HG03457 (cell line): ENCODE measurements at regions not wholly inside any gene's neighbourhood (a gene's known extent, or its start where the extent isn't known, plus 50 kb on each side); places are given as distances from the start of the nearest gene placed in this dataset.

ENCODE experiments used
- ATAC-seq: cut with Tn5 transposase; IDR thresholded peaks from one replicate; pipeline ENCODE4 v1.9.1; 2021; ENCODE audit warnings: moderate number of reproducible peaks; ENCODE audit not compliant: unreplicated experiment

- ATAC-seq = no peak
Observed at GRCh38 chr12:62133440-62133839, 126.8 kb upstream of the USP15 start.

GRCh38 chr12:62135553-62136200 is 124.5 kb upstream of the USP15 start:
- no peak for ATAC-seq

DNA sequence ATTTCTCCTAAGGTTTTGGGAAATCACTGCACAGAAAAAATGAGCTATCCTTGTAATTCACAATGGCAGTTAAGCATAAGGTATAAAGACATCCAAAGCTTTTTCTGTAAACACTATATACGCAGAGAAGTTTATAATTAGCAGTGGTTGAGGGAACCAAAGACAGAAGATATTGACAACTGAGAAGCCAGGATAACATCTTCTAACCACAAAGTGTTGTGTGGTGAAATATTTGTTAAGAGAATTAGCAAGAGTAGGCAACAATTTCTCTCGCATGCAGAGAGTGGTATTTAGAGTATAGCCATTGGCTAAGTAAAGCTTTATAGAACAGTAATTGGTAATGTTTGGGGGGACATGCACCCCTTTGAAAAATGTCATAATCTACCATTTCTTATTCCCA is 123.7 kb upstream of the USP15 start:
- no peak for ATAC-seq

- no peak for ATAC-seq
Observed at GRCh38 chr12:62138527-62138926, 121.7 kb upstream of the USP15 start.

DNA sequence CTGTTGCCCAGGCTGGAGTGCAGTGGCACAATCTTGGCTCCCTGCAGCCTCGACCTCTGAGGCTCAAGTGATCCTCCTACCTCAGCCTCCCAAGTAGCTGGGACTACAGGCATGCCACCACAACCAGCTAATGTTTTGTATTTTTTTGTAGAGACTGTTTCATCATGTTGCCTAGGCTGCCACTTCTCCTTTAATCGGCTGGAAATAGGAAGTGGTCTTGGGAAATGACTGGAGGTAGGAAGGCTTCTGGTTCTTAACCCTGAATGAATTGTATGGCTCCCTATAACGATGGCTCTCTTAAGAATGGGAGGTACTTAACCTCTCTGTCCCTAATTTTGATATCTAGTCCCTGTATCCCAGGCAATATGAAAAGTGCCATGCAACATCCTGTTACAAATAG is 113.9 kb upstream of the USP15 start:
- no peak for ATAC-seq

DNA sequence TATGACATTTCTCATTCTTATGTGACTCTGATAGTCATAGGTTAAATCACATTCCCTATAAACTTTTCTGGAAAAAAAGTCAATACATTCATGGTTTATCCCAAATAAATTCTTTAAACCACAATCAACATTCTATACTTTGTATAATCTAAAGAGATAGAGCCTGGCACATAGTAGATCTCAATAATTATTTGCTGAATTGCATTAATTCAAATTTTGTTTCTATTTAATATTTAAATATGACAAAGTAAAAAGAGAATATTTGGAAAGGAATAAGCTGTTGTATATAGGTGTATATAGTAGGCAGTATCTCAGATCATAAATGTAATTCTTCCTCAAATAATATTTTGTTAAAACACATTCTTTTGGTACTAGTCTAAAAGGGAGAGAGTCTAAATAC is 102.2 kb upstream of the USP15 start:
- no peak for ATAC-seq

- ATAC-seq = no peak
Observed at GRCh38 chr12:62158461-62159360, 101.5 kb upstream of the USP15 start.

- ATAC-seq = no peak
Observed at GRCh38 chr12:62162214-62162613, 98.0 kb upstream of the USP15 start.

- no peak for ATAC-seq
Observed at GRCh38 chr12:62163368-62163767, 96.8 kb upstream of the USP15 start.

- no peak for ATAC-seq
Observed at GRCh38 chr12:62164036-62164435, 96.2 kb upstream of the USP15 start.

DNA sequence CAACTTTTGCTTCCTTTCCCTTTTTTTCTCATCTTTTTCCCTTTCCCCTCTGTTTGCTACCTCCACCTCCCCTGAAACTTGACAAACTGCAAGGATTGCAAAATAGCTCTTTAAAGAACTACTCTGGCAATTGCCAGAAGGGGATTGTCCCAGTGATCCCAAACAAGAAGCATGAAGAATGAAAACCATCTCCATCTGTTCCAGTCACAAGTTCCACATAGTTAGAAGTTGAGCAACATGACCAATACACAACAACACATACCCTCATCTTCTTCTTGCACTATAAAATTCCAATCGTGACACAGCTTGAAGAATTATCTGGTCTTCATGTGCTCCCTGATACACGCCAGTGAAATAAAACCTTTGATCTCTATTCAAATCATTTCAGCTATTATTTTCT is 93.7 kb upstream of the USP15 start:
- no peak for ATAC-seq

DNA sequence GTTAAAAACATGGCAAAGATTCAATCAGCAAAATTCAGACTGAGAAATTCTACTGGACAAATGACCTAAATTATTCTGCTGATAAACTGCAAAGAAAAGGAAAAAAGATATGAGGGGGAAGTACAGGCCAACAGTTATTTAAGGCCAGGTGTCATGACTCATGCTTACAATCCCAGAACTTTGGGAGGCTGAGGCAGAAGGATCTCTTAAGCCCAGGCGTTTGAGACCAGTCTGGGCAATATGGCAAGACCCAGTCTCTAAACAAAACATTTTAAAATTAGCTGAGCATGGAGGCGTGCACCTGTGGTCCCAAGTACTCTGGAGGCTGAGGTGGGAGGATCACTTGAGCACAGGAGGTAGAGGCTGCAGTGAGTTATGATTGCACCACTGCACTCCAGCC is 91.8 kb upstream of the USP15 start:
- ATAC-seq = no peak

GRCh38 chr12:62170241-62170640 is 90.0 kb upstream of the USP15 start:
- ATAC-seq = no peak

DNA sequence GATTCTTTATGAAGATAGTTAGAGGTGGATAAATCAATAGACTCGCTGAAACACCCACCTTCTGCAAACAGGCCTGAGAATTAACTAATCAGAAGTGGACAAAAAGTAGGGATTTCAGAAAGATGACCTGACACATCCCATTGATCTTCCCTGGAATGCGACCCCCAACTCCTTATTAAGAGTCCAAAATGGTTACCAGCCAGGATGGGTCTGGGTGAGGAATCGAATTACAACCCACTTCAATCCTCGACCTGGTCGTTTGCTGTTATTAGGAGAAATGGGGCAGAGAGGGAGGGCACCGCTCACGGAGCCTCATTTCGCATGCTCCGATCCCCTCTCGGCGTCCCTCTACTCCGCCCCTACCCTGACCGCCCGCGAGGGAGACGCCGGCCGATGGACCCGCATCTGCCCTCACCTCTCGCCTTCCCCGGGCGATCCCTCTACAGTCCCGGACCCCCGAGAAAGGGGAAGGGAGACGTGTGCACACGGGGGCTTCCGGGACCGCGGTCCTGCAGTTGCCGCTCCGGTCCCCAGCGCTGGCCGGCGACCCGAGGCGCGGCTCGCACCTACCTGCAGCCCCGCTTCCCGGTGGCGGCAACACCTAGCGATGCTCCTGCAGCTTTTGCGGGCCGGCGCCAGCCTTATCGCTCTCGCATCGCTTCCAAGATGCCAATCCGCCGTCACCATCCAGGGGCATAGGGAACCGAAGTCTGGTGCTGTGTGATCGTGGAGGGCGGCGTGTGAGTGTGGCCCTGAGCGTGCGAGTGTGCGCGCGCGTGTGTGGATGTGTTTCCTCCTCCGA is 69.3 kb upstream of the USP15 start:
- ATAC-seq = no peak

DNA sequence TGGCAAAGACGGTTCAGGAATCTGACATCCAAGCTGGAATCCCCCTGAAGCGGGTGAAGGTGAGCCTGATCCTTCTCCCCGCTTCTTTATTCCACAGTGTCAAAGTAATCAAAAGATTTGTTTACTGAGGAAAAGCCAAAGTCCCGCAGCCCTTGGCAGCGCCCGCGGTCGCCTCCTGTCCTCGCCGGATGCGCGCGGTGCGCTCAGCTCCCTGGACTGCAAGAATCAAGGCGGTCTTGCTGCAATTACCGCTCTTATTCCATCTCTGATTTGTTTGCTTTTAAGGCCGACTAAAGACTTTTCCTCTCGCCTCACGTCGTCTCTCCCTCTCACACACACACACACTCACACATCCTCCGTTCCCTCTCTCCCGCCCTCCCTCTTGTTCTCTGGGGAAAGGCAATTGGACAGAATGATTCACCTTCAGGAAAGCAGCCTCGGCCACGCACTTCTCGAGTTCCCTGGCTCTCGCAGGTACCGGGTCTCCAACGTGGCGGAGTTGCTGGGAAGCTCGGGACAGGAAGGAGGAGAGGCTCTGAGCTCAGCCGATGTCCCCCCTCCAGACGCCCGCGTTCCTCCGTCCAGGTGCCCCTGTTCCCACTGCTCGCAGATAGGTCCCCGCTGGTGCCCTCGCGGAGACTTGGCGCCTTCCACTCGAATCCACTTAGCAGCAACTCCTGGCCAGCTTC is 68.6 kb upstream of the USP15 start:
- ATAC-seq = no peak

GRCh38 chr12:62192180-62192902 is 67.9 kb upstream of the USP15 start:
- peak; percentile 85 for ATAC-seq

DNA sequence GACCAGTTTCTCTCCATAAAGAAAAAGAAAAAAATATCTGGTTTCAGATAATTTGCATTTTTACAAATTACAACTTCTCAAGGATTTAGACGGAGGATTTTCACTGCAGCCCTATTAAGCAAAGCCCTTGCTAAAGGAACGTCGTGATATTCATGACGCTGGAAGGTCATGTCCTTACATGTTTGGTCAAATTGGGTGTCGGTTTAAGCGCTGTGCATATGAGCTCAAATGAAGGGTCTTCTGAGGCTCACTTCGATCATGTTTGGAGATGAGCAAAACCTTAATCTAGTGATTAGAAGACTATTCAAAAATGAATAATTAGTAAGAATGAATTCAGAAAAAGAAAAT is 67.3 kb upstream of the USP15 start:
- no peak for ATAC-seq

- ATAC-seq = no peak
Observed at GRCh38 chr12:62194031-62194430, 66.2 kb upstream of the USP15 start.

DNA sequence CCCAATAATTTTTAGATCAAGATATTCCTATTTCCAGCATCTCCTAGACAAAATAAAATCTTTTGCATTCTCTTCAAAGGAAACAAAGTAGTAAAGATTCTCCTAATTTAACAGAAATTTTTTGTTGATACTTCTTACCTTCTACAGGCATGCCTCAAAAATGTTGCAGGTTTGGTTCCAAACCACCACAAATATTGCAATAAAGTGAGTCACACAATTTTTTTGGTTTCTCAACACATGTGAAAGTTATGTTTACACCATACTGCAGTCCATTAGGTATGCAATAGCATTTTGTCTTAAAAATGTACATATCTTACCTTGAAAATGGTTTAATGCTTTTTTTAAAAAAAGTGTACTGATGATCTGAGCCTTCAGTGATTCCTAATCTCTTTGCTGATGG is 65.6 kb upstream of the USP15 start:
- ATAC-seq = no peak

GRCh38 chr12:62196146-62196545 is 64.1 kb upstream of the USP15 start:
- ATAC-seq = no peak
